ENCODE measurements at regions not wholly inside any gene's neighbourhood (a gene's known extent, or its start where the extent isn't known, plus 50 kb on each side); places are given as distances from the start of the nearest gene placed in this dataset.

DNA sequence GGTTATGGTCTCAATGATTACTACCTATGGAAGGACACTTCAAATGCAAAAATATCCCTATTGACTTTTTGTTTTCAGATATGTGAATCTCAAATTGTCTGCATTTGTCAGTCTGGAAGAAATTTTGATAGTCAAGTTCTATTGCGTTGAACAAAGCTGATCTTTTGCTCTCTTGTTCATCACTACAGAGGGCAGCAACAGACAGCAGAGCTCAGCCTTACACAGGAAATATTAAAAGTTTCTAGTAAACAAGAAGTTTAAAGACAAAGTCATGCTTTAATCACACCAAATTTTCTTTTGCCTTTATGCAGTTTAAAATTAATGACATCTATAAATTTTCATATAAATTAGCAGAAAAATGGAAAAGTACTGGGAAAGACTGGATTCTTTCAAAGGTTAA is 617.5 kb downstream of the NR4A2 start:
- no peak for TF ChIP-seq MAZ (IDR thresholded peaks at IDR 0.05; ENCODE audit: borderline replicate concordance, low read depth, low read length)
- no peak for TF ChIP-seq ELK1 (IDR thresholded peaks at IDR 0.05; ENCODE audit: borderline replicate concordance, low read depth, low read length)
- TF ChIP-seq, protein P1, sequence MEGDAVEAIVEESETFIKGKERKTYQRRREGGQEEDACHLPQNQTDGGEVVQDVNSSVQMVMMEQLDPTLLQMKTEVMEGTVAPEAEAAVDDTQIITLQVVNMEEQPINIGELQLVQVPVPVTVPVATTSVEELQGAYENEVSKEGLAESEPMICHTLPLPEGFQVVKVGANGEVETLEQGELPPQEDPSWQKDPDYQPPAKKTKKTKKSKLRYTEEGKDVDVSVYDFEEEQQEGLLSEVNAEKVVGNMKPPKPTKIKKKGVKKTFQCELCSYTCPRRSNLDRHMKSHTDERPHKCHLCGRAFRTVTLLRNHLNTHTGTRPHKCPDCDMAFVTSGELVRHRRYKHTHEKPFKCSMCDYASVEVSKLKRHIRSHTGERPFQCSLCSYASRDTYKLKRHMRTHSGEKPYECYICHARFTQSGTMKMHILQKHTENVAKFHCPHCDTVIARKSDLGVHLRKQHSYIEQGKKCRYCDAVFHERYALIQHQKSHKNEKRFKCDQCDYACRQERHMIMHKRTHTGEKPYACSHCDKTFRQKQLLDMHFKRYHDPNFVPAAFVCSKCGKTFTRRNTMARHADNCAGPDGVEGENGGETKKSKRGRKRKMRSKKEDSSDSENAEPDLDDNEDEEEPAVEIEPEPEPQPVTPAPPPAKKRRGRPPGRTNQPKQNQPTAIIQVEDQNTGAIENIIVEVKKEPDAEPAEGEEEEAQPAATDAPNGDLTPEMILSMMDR (conservative IDR thresholded peaks at IDR 0.05; ENCODE audit: low read depth, low read length): no peak
- no peak for TF ChIP-seq BHLHE40 (IDR thresholded peaks at IDR 0.05; ENCODE audit: low read depth, low read length)
- TF ChIP-seq CEBPB (IDR thresholded peaks at IDR 0.05; ENCODE audit: low read depth, low read length): no peak
- no peak for TF ChIP-seq MAFK (IDR thresholded peaks at IDR 0.05; ENCODE audit: low read depth, low read length)
- TF ChIP-seq POLR2A (IDR thresholded peaks at IDR 0.05; ENCODE audit: low read depth, low read length): no peak
- no peak for TF ChIP-seq RAD21 (IDR thresholded peaks at IDR 0.05; ENCODE audit: low read length)
- no peak for TF ChIP-seq CHD1 (IDR thresholded peaks at IDR 0.05; ENCODE audit: low read depth, low read length)
- no peak for TF ChIP-seq MXI1 (IDR thresholded peaks at IDR 0.05; ENCODE audit: borderline replicate concordance, low read depth, low read length)
- TF ChIP-seq, protein P2, sequence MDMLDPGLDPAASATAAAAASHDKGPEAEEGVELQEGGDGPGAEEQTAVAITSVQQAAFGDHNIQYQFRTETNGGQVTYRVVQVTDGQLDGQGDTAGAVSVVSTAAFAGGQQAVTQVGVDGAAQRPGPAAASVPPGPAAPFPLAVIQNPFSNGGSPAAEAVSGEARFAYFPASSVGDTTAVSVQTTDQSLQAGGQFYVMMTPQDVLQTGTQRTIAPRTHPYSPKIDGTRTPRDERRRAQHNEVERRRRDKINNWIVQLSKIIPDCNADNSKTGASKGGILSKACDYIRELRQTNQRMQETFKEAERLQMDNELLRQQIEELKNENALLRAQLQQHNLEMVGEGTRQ (IDR thresholded peaks at IDR 0.05; ENCODE audit: low read depth, low read length): no peak
- no peak for TF ChIP-seq SMC3 (IDR thresholded peaks at IDR 0.05; ENCODE audit: low read depth, low read length)

All from IMR-90 (cell line).